HG03159 (cell line): ENCODE measurements at regions not wholly inside any gene's neighbourhood (a gene's known extent, or its start where the extent isn't known, plus 50 kb on each side); places are given as distances from the start of the nearest gene placed in this dataset.
"Not testable (repeated sequence)": the region's sequence is repeated elsewhere in the genome, so short reads cannot be mapped to it uniquely, and the experiment has no call there.

Source experiments
- ATAC-seq: cut with Tn5 transposase; IDR thresholded peaks from one replicate; pipeline ENCODE4 v1.9.1; 2021; ENCODE audit warnings: mild to moderate bottlenecking, moderate library complexity; ENCODE audit not compliant: unreplicated experiment

- ATAC-seq = no peak
Measured at GRCh38 chr12:19972325-19973288, 395.7 kb upstream of the PDE3A start.

GRCh38 chr12:19978193-19978592 is 390.1 kb upstream of the PDE3A start:
- no peak for ATAC-seq

GRCh38 chr12:19979584-19979983 is 388.8 kb upstream of the PDE3A start:
- no peak for ATAC-seq

GRCh38 chr12:19981944-19982343 is 386.4 kb upstream of the PDE3A start:
- ATAC-seq = no peak

GRCh38 chr12:19988001-19988400 is 380.3 kb upstream of the PDE3A start:
- ATAC-seq = no peak

GRCh38 chr12:19988459-19988873 is 379.9 kb upstream of the PDE3A start:
- no peak for ATAC-seq

DNA sequence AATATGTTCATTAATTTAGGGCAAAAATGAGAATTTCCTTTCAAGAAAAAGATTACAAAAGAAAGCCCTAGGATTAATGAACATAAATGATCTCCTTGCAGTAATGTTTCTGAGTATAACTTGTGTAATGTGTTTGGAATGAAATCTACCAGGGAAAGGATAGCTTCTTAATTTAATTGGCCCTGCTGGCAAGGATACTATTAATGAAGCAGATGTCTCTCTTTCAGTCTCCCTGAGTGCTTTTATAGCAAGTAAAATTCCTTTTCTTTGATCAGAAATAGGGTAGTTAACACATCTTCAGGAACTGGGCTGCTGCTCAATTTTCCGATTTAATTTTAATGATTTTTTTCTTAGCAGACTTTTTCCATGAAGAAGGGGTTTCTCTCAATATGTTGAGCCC is 379.4 kb upstream of the PDE3A start:
- no peak for ATAC-seq

GRCh38 chr12:19991146-19991545 is 377.2 kb upstream of the PDE3A start:
- ATAC-seq = no peak

DNA sequence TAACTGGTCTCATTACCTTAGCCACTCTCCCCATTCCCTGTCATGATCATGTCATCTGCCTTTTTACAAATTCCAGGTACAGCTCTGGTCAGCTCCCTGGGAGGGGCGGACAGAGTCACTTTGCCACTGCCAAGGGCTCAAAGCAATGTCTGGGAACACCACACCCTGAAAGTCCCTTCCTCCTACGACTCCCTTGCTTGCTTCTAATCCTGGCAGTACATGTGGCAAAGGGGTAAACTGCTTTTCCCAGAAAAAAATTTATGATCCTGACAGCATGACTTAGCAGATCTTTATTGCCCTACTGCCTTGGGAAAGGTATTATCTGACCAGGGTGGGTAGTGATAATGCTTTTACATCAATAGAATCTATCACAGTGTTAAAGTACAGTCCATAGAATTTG is 376.0 kb upstream of the PDE3A start:
- ATAC-seq = no peak

- no peak for ATAC-seq
Measured at GRCh38 chr12:19994968-19995367, 373.4 kb upstream of the PDE3A start.

- no peak for ATAC-seq
Measured at GRCh38 chr12:19997656-19998400, 370.5 kb upstream of the PDE3A start.

GRCh38 chr12:19998411-19998810 is 369.9 kb upstream of the PDE3A start:
- ATAC-seq = no peak

DNA sequence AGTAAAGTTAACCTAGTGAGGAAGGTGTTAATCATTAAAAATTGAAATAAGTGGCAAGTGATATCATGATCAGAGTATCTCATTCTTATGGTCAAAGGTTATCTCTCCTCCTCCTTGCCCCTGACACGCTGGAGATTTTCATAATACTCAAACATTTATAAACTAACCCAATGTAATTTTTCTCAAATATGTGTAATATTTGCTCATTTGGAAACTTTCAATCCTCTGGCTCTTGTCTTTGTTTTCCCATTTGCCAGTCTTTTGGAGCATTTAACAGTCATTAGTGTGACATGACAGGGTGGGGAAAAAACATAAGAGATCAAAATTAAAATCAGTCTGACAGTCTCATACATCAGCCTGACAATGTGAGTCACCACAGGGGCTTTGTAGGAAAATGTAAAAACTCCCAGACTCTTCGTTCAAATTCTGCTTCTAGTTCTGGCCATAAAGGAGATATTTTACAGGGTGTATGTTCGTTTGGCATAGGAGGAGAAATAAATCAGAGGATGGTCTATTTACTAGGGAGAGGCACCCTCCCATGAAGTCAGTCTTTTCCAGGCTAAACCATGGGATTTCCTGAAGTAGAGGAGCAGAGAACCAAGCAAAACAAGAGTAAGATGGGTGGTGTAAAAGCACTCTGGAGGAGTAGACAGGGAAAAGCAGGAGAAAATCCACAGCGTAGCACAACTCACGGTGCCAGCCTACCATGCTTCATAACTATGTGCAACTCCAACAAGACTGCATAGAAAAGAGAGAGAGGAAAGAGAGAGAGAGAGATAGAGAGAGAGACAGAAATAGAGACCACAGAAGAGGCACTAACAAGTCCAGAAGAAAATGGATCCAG is 369.2 kb upstream of the PDE3A start:
- ATAC-seq = no peak

DNA sequence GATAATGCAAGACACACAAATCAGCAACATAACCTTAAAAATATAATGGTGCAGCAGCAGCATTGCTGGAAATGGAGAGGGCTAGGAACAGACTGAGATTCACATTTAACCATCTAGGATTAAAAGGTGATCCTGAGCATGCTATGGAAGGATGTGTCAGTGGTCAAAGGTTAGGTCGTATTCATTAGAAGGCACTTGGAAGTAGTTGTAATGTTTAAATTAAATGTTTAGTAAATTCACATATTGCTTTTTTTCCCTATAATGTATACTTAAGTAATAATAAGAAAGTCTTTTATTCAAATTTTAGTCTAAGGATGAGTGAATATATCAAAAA is 368.6 kb upstream of the PDE3A start:
- ATAC-seq = no peak

GRCh38 chr12:20000229-20000849 is 368.0 kb upstream of the PDE3A start:
- no peak for ATAC-seq

DNA sequence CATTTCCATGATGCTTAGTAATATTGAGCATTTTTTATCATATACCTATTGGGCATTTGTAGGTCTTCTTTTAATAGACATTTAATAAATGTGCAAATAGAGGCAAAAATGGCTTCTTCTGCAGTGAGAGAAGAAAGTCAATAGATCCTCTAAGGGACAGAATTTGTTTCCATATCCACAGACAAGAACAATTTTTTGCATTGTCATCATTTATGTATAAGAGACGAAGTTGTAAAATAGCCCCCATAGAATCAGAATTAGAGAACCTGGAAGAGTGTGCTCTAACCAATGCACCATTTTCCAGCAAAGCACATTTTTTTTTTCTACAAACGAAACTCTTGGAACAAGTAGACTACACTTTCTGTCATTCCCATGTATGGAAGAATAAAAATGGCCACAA is 365.1 kb upstream of the PDE3A start:
- no peak for ATAC-seq

DNA sequence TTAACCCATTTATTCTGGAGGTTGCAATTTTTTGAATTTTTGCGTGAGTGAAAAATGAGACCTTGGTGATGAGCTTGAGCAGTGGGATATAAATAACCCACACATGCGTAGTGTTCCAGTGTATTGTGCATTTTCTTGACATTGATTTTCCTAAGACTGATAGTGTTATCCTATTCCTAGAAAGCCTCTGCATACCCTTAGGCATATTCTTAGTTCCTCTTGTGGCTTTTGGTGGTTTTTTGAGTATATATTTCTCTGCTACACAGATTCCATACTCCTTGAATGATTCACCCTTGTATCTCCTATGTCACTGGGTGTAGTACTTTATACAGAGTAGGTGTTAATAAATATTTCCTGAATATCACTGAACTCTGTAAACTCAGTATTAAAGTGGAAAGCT is 363.4 kb upstream of the PDE3A start:
- no peak for ATAC-seq

- ATAC-seq = no peak
Measured at GRCh38 chr12:20006871-20007730, 361.2 kb upstream of the PDE3A start.

- ATAC-seq = not testable (repeated sequence)
Measured at GRCh38 chr12:20009965-20010364, 358.4 kb upstream of the PDE3A start.

DNA sequence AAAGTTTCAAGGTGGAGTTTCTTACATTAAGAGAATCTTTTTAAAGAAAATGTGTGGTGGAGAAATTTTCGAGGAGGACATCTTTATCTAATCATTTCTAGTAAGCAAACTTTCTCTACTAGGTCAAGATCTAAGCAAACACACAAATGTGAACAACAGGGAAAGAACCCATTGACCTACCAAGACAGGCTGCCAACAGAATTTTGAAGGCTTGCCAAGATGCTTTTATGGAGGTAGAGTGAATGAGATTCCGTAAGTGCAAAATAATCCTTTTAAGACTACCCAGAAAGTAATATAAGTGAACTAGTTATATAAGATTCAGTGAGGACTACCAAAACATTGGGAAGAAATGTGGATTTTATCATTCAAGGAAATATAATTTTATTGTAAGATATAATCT is 357.1 kb upstream of the PDE3A start:
- ATAC-seq = no peak
